Lung (tissue), 11 donors: ENCODE measurements at regions not wholly inside any gene's neighbourhood (a gene's known extent, or its start where the extent isn't known, plus 50 kb on each side); places are given as distances from the start of the nearest gene placed in this dataset.

Experiments used
- ATAC-seq: fragments of 200-7000 bp; cut with Tn5 transposase; one replicate; pipeline ENCODE4 v1.9.1; 2020; ENCODE audit warnings: moderate number of reproducible peaks; ENCODE audit not compliant: insufficient read depth, low FRiP score
- DNase-seq, 3 donors: peaks; one replicate each; pipeline ENCODE4 v3.0.0-alpha.2; 2013 to 2017
- H3K27ac ChIP-seq, 2 donors: one replicate each; pipeline ENCODE4 v1.5.1; 2013; ENCODE audit warnings: mild to moderate bottlenecking in 2 of 2, moderate library complexity in 2 of 2, control low read depth in 1 of 2, inconsistent platforms in 1 of 2, low read depth in 1 of 2, low read length in 1 of 2
- H3K27me3 ChIP-seq, 3 donors: one replicate each; pipeline ENCODE4 v1.5.1; 2013; ENCODE audit warnings: low read length in 2 of 3; ENCODE audit not compliant: control insufficient read depth in 3 of 3, insufficient read depth in 3 of 3
- H3K36me3 ChIP-seq, 4 donors: one replicate each; pipeline ENCODE4 v1.5.1; 2013; ENCODE audit warnings: low read length in 4 of 4, mild to moderate bottlenecking in 1 of 4, moderate library complexity in 1 of 4; ENCODE audit not compliant: control insufficient read depth in 4 of 4, insufficient read depth in 4 of 4
- H3K4me1 ChIP-seq, 5 donors: one replicate each; pipeline ENCODE4 v1.5.1; 2013; ENCODE audit warnings: low read length in 5 of 5, mild to moderate bottlenecking in 2 of 5, moderate library complexity in 1 of 5; ENCODE audit not compliant: control insufficient read depth in 5 of 5, insufficient read depth in 5 of 5
- H3K4me3 ChIP-seq: one replicate; pipeline ENCODE4 v1.5.1; 2013; ENCODE audit warnings: mild to moderate bottlenecking, control low read depth, moderate library complexity
- H3K9ac ChIP-seq, 2 donors: one replicate each; pipeline ENCODE4 v1.5.1; 2013; ENCODE audit warnings: low read length in 2 of 2, control low read depth in 1 of 2; ENCODE audit not compliant: insufficient read depth in 1 of 2
- H3K9me3 ChIP-seq, 4 donors: one replicate each; pipeline ENCODE4 v1.5.1; 2013; ENCODE audit warnings: low read length in 3 of 4, mild to moderate bottlenecking in 1 of 4, moderate library complexity in 1 of 4; ENCODE audit not compliant: control insufficient read depth in 4 of 4, insufficient read depth in 3 of 4
- CTCF ChIP-seq: IDR thresholded peaks from 2 replicates; pipeline ENCODE4 v1.5.1; 2012; ENCODE audit warnings: mild to moderate bottlenecking; ENCODE audit errors: control extremely low read depth, extremely low read depth
- WGBS, 2 donors: extraction: QIAGEN DNeasy Blood & Tissue Kit; methylation state at CpG; one replicate each; pipeline ENCODE4 v1.1.7; 2013; 5-methylcytosine and 5-hydroxymethylcytosine counted together
- donor health status: control.
- donor health status: control.
- donor health status: Bipolar disorder and iron deficiency.
- donor health status: healthy.
- donor health status: DM: yes; HTN: yes; CAD: no.

DNA sequence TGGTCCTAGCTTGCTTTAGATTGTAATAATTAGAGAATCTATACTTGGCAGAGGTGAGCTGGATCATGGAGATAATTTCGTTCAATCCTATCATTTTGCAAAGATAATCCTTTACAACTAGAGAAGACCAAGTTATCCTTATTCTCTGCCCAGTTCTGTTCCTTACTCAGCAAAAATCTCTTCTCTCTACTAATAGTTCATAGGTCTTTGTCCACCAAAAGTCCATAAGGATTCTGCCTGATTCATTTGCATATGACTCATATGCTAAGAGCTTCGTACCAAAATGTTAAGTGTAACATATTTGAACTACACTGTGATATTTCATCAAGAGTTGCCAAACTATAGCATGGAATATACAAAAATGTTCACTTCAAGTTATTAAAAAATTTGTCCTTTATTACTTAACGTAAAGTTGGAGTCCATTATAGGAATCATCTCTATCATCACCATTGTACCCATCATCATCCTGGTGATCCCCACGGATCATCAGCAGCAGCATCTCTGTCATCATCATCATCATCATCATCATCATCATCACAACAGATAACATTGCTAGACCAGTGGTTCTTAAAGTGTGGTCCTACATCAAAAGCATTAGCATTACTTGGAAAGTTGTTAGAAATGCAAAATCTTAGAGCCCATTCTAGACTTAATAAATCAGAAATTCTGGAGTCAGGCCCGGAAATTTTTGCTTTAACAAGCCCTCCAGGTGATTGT is 463.0 kb downstream of the DHX35 start:
- H3K27me3 ChIP-seq: no peaks in the 10 kb centered on the region
- H3K9ac ChIP-seq: no peak overlapping the region
- no peaks in the 10 kb centered on the region for H3K36me3 ChIP-seq
- H3K4me1 ChIP-seq: peaks cover 0 to 1% (median 0%) of the 10 kb centered on the region in 5 donors
- DNase-seq: peak in 1 of 3 donors; percentile 4
- no peak overlapping the region for H3K27ac ChIP-seq
- H3K4me3 ChIP-seq: no peak overlapping the region
- no peak for TF ChIP-seq CTCF
- WGBS, 2 donors: 84 to 90% methylated on average over 5 of the region's 5 CpGs
- ATAC-seq: no peak
- H3K9me3 ChIP-seq: peaks cover 0 to 7% (median 2%) of the 10 kb centered on the region in 4 donors

DNA sequence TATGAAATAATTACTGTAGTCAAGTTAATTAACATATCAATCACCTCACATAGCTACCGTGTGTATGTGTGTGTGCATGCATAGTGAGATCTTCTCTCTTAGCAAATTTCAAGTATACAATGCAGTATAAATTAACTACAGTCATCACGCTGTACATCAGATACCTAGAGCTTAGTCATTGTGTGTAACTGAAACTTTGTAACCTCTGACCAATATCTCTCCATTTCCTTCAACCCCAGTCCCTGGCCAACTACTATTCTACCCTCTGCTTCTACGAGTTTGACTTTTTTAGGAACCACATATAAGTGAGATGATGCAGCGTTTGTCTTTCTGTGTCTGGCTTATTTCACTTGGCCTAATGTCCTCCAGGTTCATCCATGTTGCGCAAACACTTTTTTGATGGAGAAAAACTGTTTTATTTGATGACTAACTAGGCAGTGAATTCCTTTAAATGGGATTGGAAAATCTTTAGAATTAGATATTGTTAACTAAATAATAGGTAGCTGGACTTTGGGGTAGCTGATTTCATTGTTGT is 459.5 kb downstream of the DHX35 start:
- no peak overlapping the region for H3K9ac ChIP-seq
- WGBS, 2 donors: 87 to 90% methylated on average over 5 of the region's 5 CpGs

DNA sequence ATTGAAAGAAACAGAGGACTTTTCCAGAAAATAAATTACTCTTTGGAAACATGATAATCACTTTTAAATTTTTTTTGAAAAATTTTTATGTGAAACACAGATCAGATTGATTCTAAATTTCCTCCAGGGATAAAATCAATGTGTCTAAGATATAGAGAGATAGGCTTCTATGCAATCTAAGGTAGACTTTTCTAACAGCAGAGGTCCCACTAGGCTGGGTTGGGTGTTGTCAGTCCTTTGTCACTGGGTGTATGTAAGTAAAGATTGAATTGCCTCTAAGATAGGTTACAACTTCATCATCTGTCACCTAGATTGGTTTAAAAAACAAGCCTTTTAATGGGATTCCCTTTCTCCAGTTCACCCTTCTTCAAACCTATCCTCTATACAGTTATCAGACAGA is 449.9 kb downstream of the DHX35 start:
- no peak for TF ChIP-seq CTCF
- DNase-seq: no peak
- H3K9me3 ChIP-seq: no peaks in the 10 kb centered on the region
- H3K27me3 ChIP-seq: no peaks in the 10 kb centered on the region
- H3K4me3 ChIP-seq: no peak overlapping the region
- ATAC-seq: no peak
- H3K36me3 ChIP-seq: no peaks in the 10 kb centered on the region
- H3K9ac ChIP-seq: no peak overlapping the region
- no peaks in the 10 kb centered on the region for H3K4me1 ChIP-seq
- no peak overlapping the region for H3K27ac ChIP-seq

More for the DNA sequence above, 459.5 kb downstream of the DHX35 start:
- ATAC-seq: no peak
- Histone ChIP-seq H3K4me3 (no peak overlapping the region), H3K27me3 (no peaks in the 10 kb centered on the region), H3K4me1 (no peaks in the 10 kb centered on the region), H3K27ac (no peak overlapping the region), H3K9me3 (no peaks in the 10 kb centered on the region), H3K36me3 (no peaks in the 10 kb centered on the region)
- DNase-seq: no peak
- TF ChIP-seq CTCF: no peak

DNA sequence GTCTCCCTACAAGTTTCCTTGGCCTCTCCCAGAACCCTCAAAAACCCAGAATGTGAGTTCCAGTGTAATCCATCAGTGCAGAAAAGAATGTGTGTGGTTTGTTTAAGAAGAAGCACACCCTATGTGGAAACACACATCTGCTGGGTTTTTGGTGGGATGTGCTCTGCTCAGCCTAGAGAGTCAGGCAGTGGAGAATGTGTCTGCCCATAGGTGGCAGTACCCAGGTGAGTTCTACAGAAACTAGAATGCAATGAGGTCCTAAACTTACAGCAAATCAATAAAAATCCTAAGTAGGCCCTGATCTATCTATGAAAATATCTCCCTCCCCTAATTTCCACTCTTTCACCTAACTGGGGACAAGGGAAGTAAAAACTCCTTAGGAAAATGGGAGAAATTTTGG is 437.3 kb downstream of the DHX35 start:
- TF ChIP-seq CTCF: no peak
- no peaks in the 10 kb centered on the region for H3K9me3 ChIP-seq
- no peak overlapping the region for H3K4me3 ChIP-seq
- ATAC-seq: no peak
- H3K27ac ChIP-seq: no peak overlapping the region
- no peak for DNase-seq
- H3K4me1 ChIP-seq: no peaks in the 10 kb centered on the region
- no peaks in the 10 kb centered on the region for H3K27me3 ChIP-seq
- no peak overlapping the region for H3K9ac ChIP-seq
- H3K36me3 ChIP-seq: no peaks in the 10 kb centered on the region
